Mesenchymal stem cell (in vitro differentiated cells and primary cell): ENCODE measurements at regions not wholly inside any gene's neighbourhood (a gene's known extent, or its start where the extent isn't known, plus 50 kb on each side); places are given as distances from the start of the nearest gene placed in this dataset.

Source experiments
- DNase-seq: peaks from one replicate; pipeline ENCODE4 v3.0.0-alpha.2; 2013
- H2AFZ ChIP-seq: one replicate; pipeline ENCODE4 v1.6.1; 2013; ENCODE audit warnings: low read depth, mild to moderate bottlenecking, control low read depth, inconsistent platforms, low read length, moderate library complexity
- H2AK5ac ChIP-seq: 2 replicates; pipeline ENCODE4 v1.6.1; 2013; ENCODE audit warnings: low read length, moderate library complexity, mild to moderate bottlenecking, inconsistent platforms; ENCODE audit not compliant: severe bottlenecking
- H2BK120ac ChIP-seq: one replicate; pipeline ENCODE4 v1.6.1; 2013; ENCODE audit warnings: low read depth, mild to moderate bottlenecking, inconsistent platforms, low read length, moderate library complexity
- H2BK12ac ChIP-seq, 2 experiments: one replicate each; pipeline ENCODE4 v1.6.1; 2013; ENCODE audit warnings: inconsistent platforms in 2 of 2, low read length in 2 of 2, mild to moderate bottlenecking in 2 of 2, moderate library complexity in 2 of 2, control low read depth in 1 of 2
- H2BK15ac ChIP-seq: one replicate; pipeline ENCODE4 v1.6.1; 2013; ENCODE audit warnings: mild to moderate bottlenecking, low read depth, inconsistent platforms; ENCODE audit not compliant: poor library complexity, severe bottlenecking
- H2BK5ac ChIP-seq: 2 replicates; pipeline ENCODE4 v1.6.1; 2013; ENCODE audit warnings: low read depth, mild to moderate bottlenecking, low read length, control low read depth, inconsistent platforms; ENCODE audit not compliant: poor library complexity, severe bottlenecking
- H3K14ac ChIP-seq, 2 experiments: one replicate each; pipeline ENCODE4 v1.6.1; 2013; ENCODE audit warnings: inconsistent platforms in 2 of 2, low read length in 2 of 2, control low read depth in 1 of 2, mild to moderate bottlenecking in 1 of 2, moderate library complexity in 1 of 2
- H3K18ac ChIP-seq, 2 experiments: one replicate each; pipeline ENCODE4 v1.6.1; 2013; ENCODE audit warnings: inconsistent platforms in 2 of 2, low read length in 2 of 2, control low read depth in 1 of 2, low read depth in 1 of 2, mild to moderate bottlenecking in 1 of 2
- H3K23ac ChIP-seq, 2 experiments: one replicate each; pipeline ENCODE4 v1.6.1; 2013; ENCODE audit warnings: inconsistent platforms in 2 of 2, low read length in 2 of 2, mild to moderate bottlenecking in 2 of 2, moderate library complexity in 2 of 2, control low read depth in 1 of 2
- H3K27ac ChIP-seq: 2 replicates; pipeline ENCODE4 v1.5.1; 2013; ENCODE audit warnings: mild to moderate bottlenecking, moderate library complexity, low read length, control low read depth, inconsistent platforms; ENCODE audit not compliant: poor library complexity, severe bottlenecking
- H3K27me3 ChIP-seq, 2 experiments: 2 replicates each; pipeline versions ENCODE4 v1.6.1 to v1.7.0; 2013; ENCODE audit warnings: low read length in 2 of 2, mild to moderate bottlenecking in 2 of 2, moderate library complexity in 2 of 2, control low read depth in 1 of 2, inconsistent platforms in 1 of 2; ENCODE audit not compliant: control insufficient read depth in 1 of 2, insufficient read depth in 1 of 2
- H3K36me3 ChIP-seq, 2 experiments: 2 replicates each; pipeline versions ENCODE4 v1.6.1 to v1.7.0; 2013; ENCODE audit warnings: low read length in 2 of 2, control low read depth in 1 of 2, inconsistent platforms in 1 of 2, low read depth in 1 of 2, mild to moderate bottlenecking in 1 of 2; ENCODE audit not compliant: insufficient read depth in 2 of 2, control insufficient read depth in 1 of 2
- H3K4ac ChIP-seq, 2 experiments: one replicate each; pipeline ENCODE4 v1.6.1; 2013; ENCODE audit warnings: inconsistent platforms in 2 of 2, low read length in 2 of 2, mild to moderate bottlenecking in 2 of 2, moderate library complexity in 2 of 2, control low read depth in 1 of 2, low read depth in 1 of 2
- H3K4me1 ChIP-seq: 2 replicates; pipeline ENCODE4 v1.6.1; 2013; ENCODE audit warnings: low read depth, low read length, control low read depth; ENCODE audit not compliant: control insufficient read depth, insufficient read depth
- H3K4me2 ChIP-seq: 2 replicates; pipeline ENCODE4 v1.6.1; 2013; ENCODE audit warnings: low read length, mild to moderate bottlenecking, inconsistent platforms; ENCODE audit not compliant: poor library complexity, severe bottlenecking
- H3K4me3 ChIP-seq, 2 experiments: 2 replicates each; pipeline versions ENCODE4 v1.5.1 to v1.7.0; 2013; ENCODE audit warnings: low read length in 2 of 2, mild to moderate bottlenecking in 2 of 2, control low read depth in 1 of 2, low read depth in 1 of 2; ENCODE audit not compliant: insufficient read depth in 1 of 2
- H3K79me1 ChIP-seq: replicated peaks from 2 replicates; pipeline ENCODE4 v1.6.1; 2013; ENCODE audit warnings: mild to moderate bottlenecking, control low read depth, low read length, inconsistent platforms; ENCODE audit not compliant: poor library complexity, severe bottlenecking
- H3K9ac ChIP-seq: 2 replicates; pipeline ENCODE4 v1.7.0; 2013; ENCODE audit warnings: mild to moderate bottlenecking, low read length, moderate library complexity
- H3K9me3 ChIP-seq: 2 replicates; pipeline ENCODE4 v1.7.0; 2013; ENCODE audit warnings: mild to moderate bottlenecking, low read length; ENCODE audit not compliant: control insufficient read depth
- H4K8ac ChIP-seq: one replicate; pipeline ENCODE4 v1.6.1; 2013; ENCODE audit warnings: inconsistent platforms, mild to moderate bottlenecking, low read length, moderate library complexity
- H4K91ac ChIP-seq: one replicate; pipeline ENCODE4 v1.6.1; 2013; ENCODE audit warnings: mild to moderate bottlenecking, low read length, inconsistent platforms
- WGBS: methylation state at CpG from one replicate; pipeline ENCODE4 v1.1.7; 2013; ENCODE audit warnings: mixed read lengths; 5-methylcytosine and 5-hydroxymethylcytosine counted together

- no peak overlapping the region for H2AFZ ChIP-seq
- H2BK120ac ChIP-seq: no peak overlapping the region
- no peak overlapping the region for H3K14ac ChIP-seq
- no peak overlapping the region for H2BK5ac ChIP-seq
- H3K4me2 ChIP-seq: no peak overlapping the region
- no peak overlapping the region for H3K18ac ChIP-seq
- no peak overlapping the region for H3K4ac ChIP-seq
- H3K79me1 ChIP-seq: no peaks in the 10 kb centered on the region
- H4K8ac ChIP-seq: no peak overlapping the region
- no peak overlapping the region for H3K4me3 ChIP-seq
- no peaks in the 10 kb centered on the region for H3K36me3 ChIP-seq
- no peak overlapping the region for H2BK12ac ChIP-seq
- H3K27ac ChIP-seq: no peak overlapping the region
- H3K27me3 ChIP-seq: no peaks in the 10 kb centered on the region
- WGBS: 92% methylated on average over 2 of the region's 2 CpGs
- H3K9me3 ChIP-seq: no peaks in the 10 kb centered on the region
- H3K23ac ChIP-seq: no peak overlapping the region
- DNase-seq: no peak
- no peak overlapping the region for H2AK5ac ChIP-seq
- no peak overlapping the region for H4K91ac ChIP-seq
- H3K4me1 ChIP-seq: no peaks in the 10 kb centered on the region
- H3K9ac ChIP-seq: no peak overlapping the region
- no peak overlapping the region for H2BK15ac ChIP-seq
Measured at GRCh38 chr18:64699081-64699480, 550.2 kb upstream of the LINC00305 start.

- Histone ChIP-seq H2BK5ac (no peak overlapping the region), H3K4ac (no peak overlapping the region), H3K4me3 (no peak overlapping the region), H3K9ac (no peak overlapping the region), H4K91ac (no peak overlapping the region), H3K14ac (no peak overlapping the region), H3K4me2 (no peak overlapping the region), H2BK120ac (no peak overlapping the region), H3K9me3 (peaks cover 2% of the 10 kb centered on the region), H2AK5ac (no peak overlapping the region), H3K4me1 (no peaks in the 10 kb centered on the region), H2BK12ac (no peak overlapping the region), H3K27me3 (no peaks in the 10 kb centered on the region), H2AFZ (no peak overlapping the region), H2BK15ac (no peak overlapping the region), H4K8ac (no peak overlapping the region), H3K36me3 (no peaks in the 10 kb centered on the region), H3K27ac (no peak overlapping the region), H3K18ac (no peak overlapping the region), H3K23ac (no peak overlapping the region), H3K79me1 (no peaks in the 10 kb centered on the region)
- DNase-seq: no peak
- WGBS: 87% methylated on average over 8 of the region's 9 CpGs
Measured at GRCh38 chr18:64695851-64696553, 547.1 kb upstream of the LINC00305 start.

- H4K91ac ChIP-seq: no peak overlapping the region
- no peak overlapping the region for H3K18ac ChIP-seq
- H3K79me1 ChIP-seq: no peaks in the 10 kb centered on the region
- no peak overlapping the region for H2AFZ ChIP-seq
- H3K9ac ChIP-seq: no peak overlapping the region
- H3K4me1 ChIP-seq: no peaks in the 10 kb centered on the region
- no peaks in the 10 kb centered on the region for H3K27me3 ChIP-seq
- no peak overlapping the region for H3K4me2 ChIP-seq
- H3K27ac ChIP-seq: no peak overlapping the region
- no peak overlapping the region for H3K14ac ChIP-seq
- no peak overlapping the region for H3K4ac ChIP-seq
- no peaks in the 10 kb centered on the region for H3K36me3 ChIP-seq
- H3K9me3 ChIP-seq: peaks cover 2% of the 10 kb centered on the region
- no peak overlapping the region for H2AK5ac ChIP-seq
- no peak for DNase-seq
- H4K8ac ChIP-seq: no peak overlapping the region
- H2BK120ac ChIP-seq: no peak overlapping the region
- no peak overlapping the region for H3K23ac ChIP-seq
- H2BK12ac ChIP-seq: no peak overlapping the region
- 44% methylated on average over 3 of the region's 4 CpGs for WGBS
- no peak overlapping the region for H2BK15ac ChIP-seq
- no peak overlapping the region for H2BK5ac ChIP-seq
- H3K4me3 ChIP-seq: no peak overlapping the region
Measured at GRCh38 chr18:64693766-64694165, 544.9 kb upstream of the LINC00305 start.

- Histone ChIP-seq H2BK15ac (no peak overlapping the region), H3K4me2 (no peak overlapping the region), H2BK120ac (no peak overlapping the region), H3K36me3 (no peaks in the 10 kb centered on the region), H3K4me3 (no peak overlapping the region), H3K27me3 (no peaks in the 10 kb centered on the region), H3K23ac (no peak overlapping the region), H3K27ac (no peak overlapping the region), H3K9me3 (peaks cover 7% of the 10 kb centered on the region), H3K9ac (no peak overlapping the region), H4K91ac (no peak overlapping the region), H3K18ac (no peak overlapping the region), H4K8ac (no peak overlapping the region), H3K4ac (no peak overlapping the region), H2AFZ (no peak overlapping the region), H2BK12ac (no peak overlapping the region), H2BK5ac (no peak overlapping the region), H3K4me1 (no peaks in the 10 kb centered on the region), H2AK5ac (no peak overlapping the region), H3K14ac (no peak overlapping the region), H3K79me1 (no peaks in the 10 kb centered on the region)
- DNase-seq: no peak
- WGBS: 80% methylated on average over 1 of the region's 2 CpGs
Measured at GRCh38 chr18:64692826-64693225, 543.9 kb upstream of the LINC00305 start.
